ENCODE measurements at regions not wholly inside any gene's neighbourhood (a gene's known extent, or its start where the extent isn't known, plus 50 kb on each side); places are given as distances from the start of the nearest gene placed in this dataset.

DNA sequence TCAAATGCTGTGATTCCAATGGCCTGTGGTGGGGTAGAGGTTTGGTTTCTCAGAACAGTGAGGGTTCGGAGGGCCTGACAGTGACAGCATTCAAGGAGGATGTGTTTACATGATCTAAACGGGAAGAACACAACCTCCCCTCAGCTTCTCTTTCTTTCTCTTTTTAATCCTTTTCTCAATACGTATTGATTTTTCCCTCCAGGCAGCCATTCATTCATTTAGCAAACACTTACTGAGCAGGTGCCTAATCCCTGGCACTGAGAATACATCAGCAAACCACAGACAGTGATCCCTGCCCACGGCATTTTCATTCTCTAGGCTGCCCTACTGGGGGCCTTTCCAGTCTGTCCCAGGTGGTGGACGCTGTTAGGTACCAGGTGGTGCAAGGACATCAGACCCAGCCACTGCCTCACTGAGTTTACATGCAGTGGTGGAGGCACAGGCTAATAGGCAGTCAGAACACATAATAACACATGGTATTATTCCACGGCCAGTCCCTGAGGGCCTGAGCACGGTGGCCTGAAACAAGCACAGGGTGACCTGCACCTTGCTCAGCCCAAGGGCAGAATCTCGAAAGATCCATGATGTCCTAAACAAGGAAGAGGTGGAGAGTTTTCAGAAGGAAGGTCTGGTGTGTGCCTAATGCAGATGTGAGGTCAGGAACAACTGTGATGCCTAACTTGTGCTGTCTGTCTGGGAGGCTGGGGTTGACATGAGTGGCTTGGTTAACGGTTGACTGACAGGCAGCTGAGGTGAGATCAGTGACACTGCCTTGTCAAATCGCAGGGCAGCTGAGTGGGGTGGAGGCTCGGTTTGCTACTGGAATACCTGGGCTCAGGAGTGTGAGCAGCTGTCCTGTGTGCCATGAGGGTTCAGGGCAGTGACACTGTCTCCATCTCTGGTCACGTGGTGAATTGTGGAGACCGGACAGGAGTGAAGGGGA is 785.5 kb upstream of the HS6ST1 start:
- no peak for TF ChIP-seq CTCF (IDR thresholded peaks at IDR 0.05; ENCODE audit: low read length, missing control alignments)
- H3K4me3 ChIP-seq (replicated peaks; ENCODE audit: low read depth, low read length): no peak overlapping the region
- no peak for DNase-seq (ENCODE audit: low read depth)

DNA sequence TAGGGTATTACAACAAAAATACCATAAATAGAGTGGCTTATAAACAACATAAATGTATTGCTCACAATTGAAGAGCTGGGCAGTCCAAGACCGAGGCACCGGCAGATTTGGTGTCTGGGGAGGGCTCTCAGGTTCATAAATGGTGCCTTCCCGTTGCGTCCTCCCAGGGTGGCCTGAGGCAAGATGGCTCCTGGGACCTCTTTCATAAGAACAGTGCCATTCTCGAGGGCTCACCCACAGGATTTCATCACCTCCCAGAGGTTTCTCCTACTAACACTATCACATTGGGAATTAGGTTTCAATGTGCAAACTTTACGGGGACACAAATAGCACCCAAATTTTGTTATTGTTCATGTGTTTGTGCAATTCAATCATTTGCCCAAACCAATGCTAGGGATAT is 793.5 kb upstream of the HS6ST1 start:
- H3K4me3 ChIP-seq (replicated peaks; ENCODE audit: low read depth, low read length): no peak overlapping the region
- no peak for TF ChIP-seq CTCF (IDR thresholded peaks at IDR 0.05; ENCODE audit: low read length, missing control alignments)
- no peak for DNase-seq (ENCODE audit: low read depth)

GRCh38 chr2:129113776-129114175 is 795.1 kb upstream of the HS6ST1 start:
- no peak for TF ChIP-seq CTCF (IDR thresholded peaks at IDR 0.05; ENCODE audit: low read length, missing control alignments)
- H3K4me3 ChIP-seq (replicated peaks; ENCODE audit: low read depth, low read length): no peak overlapping the region
- no peak for DNase-seq (ENCODE audit: low read depth)

GRCh38 chr2:129117434-129117833 is 798.8 kb upstream of the HS6ST1 start:
- no peak overlapping the region for H3K4me3 ChIP-seq (replicated peaks; ENCODE audit: low read depth, low read length)
- TF ChIP-seq CTCF (IDR thresholded peaks at IDR 0.05; ENCODE audit: low read length, missing control alignments): no peak
- DNase-seq (ENCODE audit: low read depth): peak; percentile 29

DNA sequence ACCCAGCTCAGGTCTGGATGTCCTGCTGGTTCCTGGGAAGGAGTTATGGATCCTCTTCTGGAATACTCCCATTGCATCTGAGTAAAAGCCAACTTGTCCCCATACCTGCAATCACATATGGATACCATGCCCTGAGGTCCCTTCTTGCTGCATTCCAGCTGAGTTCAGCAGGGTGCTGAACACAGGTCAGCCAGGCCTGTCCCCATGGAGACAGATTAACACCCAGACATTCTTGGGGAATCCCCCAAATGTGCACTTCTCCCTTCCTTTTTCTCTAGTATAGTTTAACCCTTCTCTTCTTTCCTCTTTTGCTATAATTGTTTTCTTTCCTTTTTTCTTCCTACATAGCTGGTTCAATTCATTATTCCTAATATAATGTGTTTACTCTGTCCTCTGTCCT is 799.6 kb upstream of the HS6ST1 start:
- no peak for TF ChIP-seq CTCF (IDR thresholded peaks at IDR 0.05; ENCODE audit: low read length, missing control alignments)

DNA sequence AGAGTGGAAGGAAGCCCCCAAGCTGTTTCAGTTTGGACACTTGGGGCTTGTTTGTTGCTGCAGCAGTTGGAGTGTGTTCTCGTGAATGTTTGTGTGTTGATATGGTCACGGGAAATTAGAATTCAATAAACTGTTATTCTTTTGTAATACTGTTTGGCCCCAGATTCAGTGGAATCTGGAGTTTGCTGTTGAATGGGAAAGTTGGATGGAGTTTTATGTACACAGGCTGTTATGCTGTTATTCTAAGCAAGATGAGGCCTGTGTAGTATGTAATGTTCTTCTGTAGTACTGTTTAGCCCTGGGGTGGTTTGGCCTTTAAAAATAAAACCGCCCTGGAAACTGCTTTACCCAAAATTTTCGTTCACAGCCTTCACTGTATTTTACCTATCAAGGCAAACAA is 810.4 kb upstream of the HS6ST1 start:
- no peak overlapping the region for H3K4me3 ChIP-seq (replicated peaks; ENCODE audit: low read depth, low read length)

More for the DNA sequence above, 799.6 kb upstream of the HS6ST1 start:
- DNase-seq (ENCODE audit: low read depth): no peak
- no peak overlapping the region for H3K4me3 ChIP-seq (replicated peaks; ENCODE audit: low read depth, low read length)

More for the DNA sequence above, 810.4 kb upstream of the HS6ST1 start:
- no peak for DNase-seq (ENCODE audit: low read depth)
- no peak for TF ChIP-seq CTCF (IDR thresholded peaks at IDR 0.05; ENCODE audit: low read length, missing control alignments)
